ENCODE measurements at regions not wholly inside any gene's neighbourhood (a gene's known extent, or its start where the extent isn't known, plus 50 kb on each side); places are given as distances from the start of the nearest gene placed in this dataset.
A peak's percentile ranks its signal among the peaks of the same experiment; 100 is the strongest.
"Not testable (repeated sequence)": the region's sequence is repeated elsewhere in the genome, so short reads cannot be mapped to it uniquely, and the experiment has no call there.

DNA sequence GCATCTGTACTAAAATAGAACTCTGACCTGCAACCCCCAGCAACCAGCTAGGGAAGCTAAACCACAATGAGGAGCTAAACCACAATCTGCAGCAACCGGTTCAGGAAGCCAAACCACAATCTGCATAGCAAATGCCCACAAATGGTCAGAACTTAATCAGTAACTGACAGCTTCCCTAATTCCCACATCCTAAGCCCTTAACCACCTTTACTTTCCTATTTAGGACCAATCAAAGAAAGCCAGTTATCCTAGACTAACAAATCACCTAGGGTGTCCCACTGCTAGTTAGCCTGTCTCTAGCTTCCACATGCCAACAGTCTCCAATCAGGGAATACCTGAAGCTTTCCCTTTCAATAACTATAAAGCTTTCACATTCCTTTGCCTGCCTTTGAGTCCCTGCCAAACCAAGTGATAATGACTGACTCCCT is 424.6 kb upstream of the PTCHD4 start:
- DNase-seq (ENCODE audit: low read depth): peak; percentile 75
- TF ChIP-seq, protein P1, sequence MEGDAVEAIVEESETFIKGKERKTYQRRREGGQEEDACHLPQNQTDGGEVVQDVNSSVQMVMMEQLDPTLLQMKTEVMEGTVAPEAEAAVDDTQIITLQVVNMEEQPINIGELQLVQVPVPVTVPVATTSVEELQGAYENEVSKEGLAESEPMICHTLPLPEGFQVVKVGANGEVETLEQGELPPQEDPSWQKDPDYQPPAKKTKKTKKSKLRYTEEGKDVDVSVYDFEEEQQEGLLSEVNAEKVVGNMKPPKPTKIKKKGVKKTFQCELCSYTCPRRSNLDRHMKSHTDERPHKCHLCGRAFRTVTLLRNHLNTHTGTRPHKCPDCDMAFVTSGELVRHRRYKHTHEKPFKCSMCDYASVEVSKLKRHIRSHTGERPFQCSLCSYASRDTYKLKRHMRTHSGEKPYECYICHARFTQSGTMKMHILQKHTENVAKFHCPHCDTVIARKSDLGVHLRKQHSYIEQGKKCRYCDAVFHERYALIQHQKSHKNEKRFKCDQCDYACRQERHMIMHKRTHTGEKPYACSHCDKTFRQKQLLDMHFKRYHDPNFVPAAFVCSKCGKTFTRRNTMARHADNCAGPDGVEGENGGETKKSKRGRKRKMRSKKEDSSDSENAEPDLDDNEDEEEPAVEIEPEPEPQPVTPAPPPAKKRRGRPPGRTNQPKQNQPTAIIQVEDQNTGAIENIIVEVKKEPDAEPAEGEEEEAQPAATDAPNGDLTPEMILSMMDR (IDR thresholded peaks at IDR 0.05; ENCODE audit: insufficient read depth, low read length, severe bottlenecking): no peak
- no peak overlapping the region for H3K4me3 ChIP-seq (ENCODE audit: low read depth, low read length)
- no peak for FAIRE-seq
- no peaks in the 10 kb centered on the region for H3K27me3 ChIP-seq (ENCODE audit: control insufficient read depth, insufficient read depth, low read length)
- H3K36me3 ChIP-seq (ENCODE audit: control insufficient read depth, insufficient read depth, low read length): no peaks in the 10 kb centered on the region

DNA sequence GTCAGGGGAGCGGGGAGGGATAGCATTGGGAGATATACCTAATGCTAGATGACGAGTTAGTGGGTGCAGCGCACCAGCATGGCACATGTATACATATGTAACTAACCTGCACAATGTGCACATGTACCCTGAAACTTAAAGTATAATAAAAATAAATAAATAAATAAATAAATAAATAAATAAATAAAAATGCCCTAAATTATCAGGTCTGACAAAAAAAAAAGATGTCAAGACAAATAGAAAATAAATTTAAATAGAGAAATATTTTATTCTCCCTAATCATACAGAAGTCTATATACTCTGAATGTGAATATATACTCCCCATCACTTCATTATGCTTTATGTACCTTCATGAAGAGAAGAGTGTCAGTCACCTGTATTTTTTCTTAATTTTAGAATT is 420.0 kb upstream of the PTCHD4 start:
- H3K4me3 ChIP-seq (ENCODE audit: low read depth, low read length); DNase-seq (ENCODE audit: low read depth); FAIRE-seq; H3K27me3 ChIP-seq (ENCODE audit: control insufficient read depth, insufficient read depth, low read length); H3K36me3 ChIP-seq (ENCODE audit: control insufficient read depth, insufficient read depth, low read length): not testable (repeated sequence)

DNA sequence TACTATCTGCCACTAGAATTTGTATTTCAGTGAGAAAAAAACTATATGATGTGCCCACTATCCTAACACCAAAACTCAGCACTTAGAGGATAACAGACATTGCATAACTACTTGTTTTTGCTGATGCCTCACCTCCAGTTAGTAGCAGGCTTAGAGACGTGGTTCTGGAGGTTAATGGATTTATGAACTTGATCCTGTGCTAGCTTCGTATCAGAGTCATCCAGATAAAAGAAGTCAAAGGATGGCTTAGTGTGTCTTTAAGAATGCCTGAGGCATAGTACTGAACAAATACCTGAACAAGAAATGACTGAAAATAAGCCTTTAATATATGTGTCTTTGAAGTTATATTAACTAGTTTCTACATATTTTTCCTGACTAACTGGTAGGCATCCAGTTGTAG is 414.9 kb upstream of the PTCHD4 start:
- DNase-seq (ENCODE audit: low read depth) (no peak), FAIRE-seq (no peak)
- H3K4me3 ChIP-seq (ENCODE audit: low read depth, low read length): no peak overlapping the region
- no peaks in the 10 kb centered on the region for H3K27me3 ChIP-seq (ENCODE audit: control insufficient read depth, insufficient read depth, low read length)
- TF ChIP-seq, protein P1 (IDR thresholded peaks at IDR 0.05; ENCODE audit: insufficient read depth, low read length, severe bottlenecking): no peak
- no peaks in the 10 kb centered on the region for H3K36me3 ChIP-seq (ENCODE audit: control insufficient read depth, insufficient read depth, low read length)

DNA sequence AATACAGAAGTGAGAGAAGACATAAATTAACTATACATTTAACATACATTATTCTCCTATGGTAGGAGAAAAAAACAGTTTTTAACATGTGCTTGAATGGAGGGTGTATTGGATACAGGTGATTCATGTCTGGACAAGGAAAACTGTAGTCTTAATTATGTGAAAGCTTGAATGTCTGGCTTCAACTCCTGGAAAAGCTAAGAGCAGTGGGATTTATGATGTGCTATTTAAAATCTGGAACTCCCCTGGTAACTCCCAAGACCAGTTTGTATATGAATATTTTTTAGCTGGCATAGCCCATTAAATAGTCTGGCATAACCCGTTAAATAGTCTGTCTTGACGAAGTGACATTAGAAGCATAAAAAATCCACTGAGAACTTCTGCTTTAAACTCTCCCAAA is 410.0 kb upstream of the PTCHD4 start:
- FAIRE-seq: no peak

DNA sequence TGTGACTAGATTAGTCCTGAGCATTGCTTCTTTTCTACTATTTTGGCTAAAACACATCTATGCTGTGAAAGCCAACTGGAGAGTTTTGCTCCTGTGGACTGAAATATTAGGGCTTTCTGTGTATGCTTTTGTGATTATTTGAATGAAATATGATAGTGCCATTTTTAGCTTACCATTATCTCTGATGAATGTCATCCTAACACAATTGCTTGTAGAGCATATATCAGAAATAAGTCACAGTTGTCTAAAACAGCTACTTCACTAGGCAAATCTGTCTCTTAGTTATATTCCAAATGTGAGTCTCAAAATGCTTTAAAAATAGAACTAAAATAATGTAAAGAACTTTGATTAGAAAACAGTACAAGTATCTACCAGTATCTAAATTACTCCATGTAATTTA is 401.4 kb upstream of the PTCHD4 start:
- Histone ChIP-seq H3K27me3 (ENCODE audit: control insufficient read depth, insufficient read depth, low read length) (no peaks in the 10 kb centered on the region), H3K4me3 (ENCODE audit: low read depth, low read length) (no peak overlapping the region), H3K36me3 (ENCODE audit: control insufficient read depth, insufficient read depth, low read length) (no peaks in the 10 kb centered on the region)
- TF ChIP-seq, protein P1 (IDR thresholded peaks at IDR 0.05; ENCODE audit: insufficient read depth, low read length, severe bottlenecking): no peak
- no peak for FAIRE-seq
- no peak for DNase-seq (ENCODE audit: low read depth)

More for the DNA sequence above, 410.0 kb upstream of the PTCHD4 start:
- Histone ChIP-seq H3K27me3 (ENCODE audit: control insufficient read depth, insufficient read depth, low read length) (no peaks in the 10 kb centered on the region), H3K36me3 (ENCODE audit: control insufficient read depth, insufficient read depth, low read length) (no peaks in the 10 kb centered on the region), H3K4me3 (ENCODE audit: low read depth, low read length) (no peak overlapping the region)
- TF ChIP-seq, protein P1 (IDR thresholded peaks at IDR 0.05; ENCODE audit: insufficient read depth, low read length, severe bottlenecking): no peak
- DNase-seq (ENCODE audit: low read depth): no peak

DNA sequence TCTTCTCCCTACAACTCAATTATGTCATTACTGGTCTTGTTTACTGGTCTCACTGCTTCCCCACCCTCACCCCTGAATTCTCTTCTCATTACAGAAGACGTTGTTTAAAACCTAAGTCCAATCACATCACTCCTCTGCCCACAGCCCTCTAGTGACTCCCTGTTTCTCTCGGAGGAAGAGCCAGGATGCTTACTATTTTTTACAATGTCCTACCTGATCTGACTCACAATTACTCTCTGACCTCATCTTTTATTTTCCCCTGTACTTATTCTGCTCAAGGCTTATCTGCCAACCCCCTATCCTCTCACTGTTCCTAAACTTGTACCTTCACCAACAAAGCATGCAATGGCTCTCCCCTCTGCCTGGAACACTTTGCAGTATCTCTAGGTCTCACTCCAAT is 400.4 kb upstream of the PTCHD4 start:
- H3K4me3 ChIP-seq (ENCODE audit: low read depth, low read length): no peak overlapping the region
- DNase-seq (ENCODE audit: low read depth) (peak; percentile 42), FAIRE-seq (no peak)
- H3K27me3 ChIP-seq (ENCODE audit: control insufficient read depth, insufficient read depth, low read length): no peaks in the 10 kb centered on the region
- TF ChIP-seq, protein P1 (IDR thresholded peaks at IDR 0.05; ENCODE audit: insufficient read depth, low read length, severe bottlenecking): no peak
- H3K36me3 ChIP-seq (ENCODE audit: control insufficient read depth, insufficient read depth, low read length): no peaks in the 10 kb centered on the region
